T-helper 2 cell treated with Interferon-gamma antibody and Interleukin-4, amounts not matched to agents 100 ng/mL and 5 ng/mL, for 36 hours (primary cell): ENCODE measurements at regions not wholly inside any gene's neighbourhood (a gene's known extent, or its start where the extent isn't known, plus 50 kb on each side); places are given as distances from the start of the nearest gene placed in this dataset.

Source experiments
- intact Hi-C: fragments of 100-400 bp; cut with micrococcal nuclease; formaldehyde crosslinking; loops from one replicate; pipeline ENCODE4 v1.15.1; 2023

DNA sequence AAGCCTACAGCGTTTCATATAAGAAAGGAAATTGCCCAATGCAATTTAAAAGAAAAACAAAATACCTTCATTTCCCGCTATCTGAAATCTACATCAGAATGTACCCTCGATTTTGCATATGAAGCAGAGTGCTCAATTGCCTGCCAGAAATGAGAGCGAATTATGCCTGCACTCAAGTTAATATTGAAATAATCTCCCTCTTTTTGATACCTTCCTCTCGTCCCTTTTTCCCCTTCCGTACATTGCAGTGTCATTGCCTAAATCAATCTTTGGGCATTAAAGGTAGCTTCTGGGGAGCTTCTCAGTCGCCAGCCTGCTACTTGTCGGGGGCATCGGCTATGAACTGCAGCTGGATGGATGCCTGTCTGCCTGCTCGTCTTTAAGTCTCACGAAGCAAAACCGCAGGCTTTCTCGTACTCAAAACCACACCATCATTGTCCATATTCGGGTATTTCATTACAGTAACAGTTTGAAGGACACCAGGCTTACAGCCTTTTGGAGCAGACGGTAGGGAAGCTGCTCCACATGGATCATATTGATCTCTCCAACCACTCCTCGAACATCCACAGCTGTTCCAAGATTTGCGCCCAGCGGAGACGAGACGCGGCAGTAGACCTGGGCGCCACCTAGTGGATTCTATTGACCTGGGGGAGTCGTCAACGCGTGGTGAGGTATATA is 64.0 kb upstream of the HNRNPA3 start:
- intact Hi-C loops: loop anchor here (2.0 to 10.0 kb wide), 9 partner anchors 16 to 1022 kb away; partner anchors contain the start of gene MTX2

DNA sequence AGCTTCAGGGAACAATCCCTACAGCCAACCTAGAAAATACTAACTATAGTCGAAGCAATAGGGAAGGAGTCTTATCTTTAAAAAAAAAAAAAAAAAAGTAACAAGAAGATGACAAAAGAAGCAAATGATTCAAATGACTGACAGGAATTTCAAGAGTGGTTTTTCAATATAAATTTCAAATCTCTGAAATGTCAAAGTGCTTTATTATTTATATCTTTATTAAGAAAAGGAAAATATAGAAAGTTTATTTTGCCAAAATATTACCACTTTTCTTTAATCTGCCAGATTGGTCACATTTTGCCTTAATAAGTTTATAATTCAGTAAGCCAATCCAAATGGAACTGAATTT is 63.5 kb upstream of the HNRNPA3 start:
- intact Hi-C loops: loop anchor here (2.0 to 10.0 kb wide), 9 partner anchors 16 to 1022 kb away; partner anchors contain the start of gene MTX2

DNA sequence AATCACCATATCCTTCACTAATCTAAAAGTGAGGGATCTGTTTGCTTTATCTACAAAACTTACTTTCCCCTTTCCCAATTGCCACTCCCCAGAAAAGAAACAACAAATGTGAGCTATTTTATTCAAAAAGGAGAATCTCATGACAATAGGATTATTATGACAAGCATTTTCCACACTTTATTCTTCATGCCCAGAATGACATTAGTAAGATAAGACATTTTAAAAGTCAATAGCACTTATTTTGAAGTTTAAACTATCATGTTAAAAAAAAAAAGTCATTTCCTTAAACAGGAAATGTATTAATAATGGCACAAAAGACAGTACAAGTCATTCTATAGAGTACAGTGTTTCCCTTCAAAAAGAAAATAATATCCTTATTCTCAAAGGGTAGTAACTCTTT is 58.8 kb upstream of the HNRNPA3 start:
- intact Hi-C loops: no loop called here

DNA sequence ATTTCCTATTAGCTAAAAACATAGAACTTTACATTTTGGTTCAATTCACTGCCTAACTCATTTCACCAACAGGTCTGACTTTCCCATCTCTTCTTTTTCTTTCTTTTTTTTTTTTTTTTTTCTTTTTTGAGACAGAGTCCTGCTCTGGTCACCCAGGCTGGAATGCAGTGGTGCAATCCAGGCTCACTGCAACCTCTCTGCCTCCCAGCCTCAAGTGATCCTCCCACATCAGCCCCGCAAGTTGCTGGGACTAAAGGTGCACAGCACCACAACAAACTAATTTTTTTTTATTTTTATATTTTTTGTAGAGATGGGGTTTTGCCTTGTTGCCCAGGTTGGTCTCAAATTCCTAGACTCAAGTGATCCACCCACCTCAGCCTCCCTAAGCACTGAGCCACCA is 57.8 kb upstream of the HNRNPA3 start:
- intact Hi-C loops: no loop called here

DNA sequence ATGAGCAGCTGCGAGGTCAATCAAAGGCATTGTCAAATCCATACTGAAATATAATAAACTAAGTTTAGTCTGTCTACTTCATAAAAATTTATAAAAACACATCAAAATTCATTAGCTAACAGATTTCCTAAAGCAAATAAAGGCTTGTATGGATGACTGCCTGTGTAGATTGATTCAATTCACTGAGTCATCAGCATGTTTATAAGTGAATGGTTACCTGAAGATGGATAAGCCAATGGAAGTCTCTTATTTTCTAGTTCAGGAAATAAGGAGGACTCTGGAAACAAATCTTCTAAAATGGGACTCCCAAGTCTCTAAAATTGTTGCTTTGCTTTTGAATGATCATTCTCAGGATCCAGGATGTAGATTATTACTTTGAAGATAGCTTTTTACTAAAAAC is 57.0 kb upstream of the HNRNPA3 start:
- intact Hi-C loops: no loop called here

DNA sequence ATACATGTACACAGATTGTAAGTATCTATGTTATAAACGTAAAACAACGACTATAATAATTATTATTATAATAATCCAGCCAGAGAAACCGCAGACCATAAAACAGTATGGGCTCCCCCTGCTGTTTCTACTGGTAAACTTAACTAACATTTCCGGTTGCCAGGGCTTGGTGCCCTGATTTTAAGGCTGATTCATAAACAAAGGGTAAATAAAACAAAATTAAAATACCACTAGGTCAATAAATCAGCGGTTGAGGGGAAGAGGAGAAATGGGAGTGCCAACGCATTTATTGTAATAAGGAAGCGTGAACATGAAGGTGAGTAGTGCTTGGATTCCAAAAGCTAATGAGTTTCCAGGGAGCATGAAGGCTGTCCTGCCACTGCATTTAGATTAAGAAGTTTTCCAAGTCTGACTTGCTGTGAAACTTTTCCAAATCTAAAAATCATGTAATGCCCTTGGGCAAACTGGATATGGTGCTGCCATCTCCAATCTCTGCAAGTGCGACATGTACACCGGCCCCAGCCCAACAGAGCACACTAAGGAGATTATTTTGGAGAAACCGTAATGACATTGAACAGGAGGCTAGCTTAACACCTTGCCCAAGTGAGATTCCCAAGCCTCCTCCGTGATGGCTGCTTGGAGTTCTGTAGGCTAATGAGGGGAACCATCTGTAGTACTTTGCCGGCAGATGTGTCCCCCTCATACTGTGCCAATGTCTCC is 50.7 kb upstream of the HNRNPA3 start:
- intact Hi-C loops: loop anchor here (5.0 kb wide), 1 partner anchor 445 kb away; no protein-coding TSS in a partner anchor
